ENCODE measurements at regions not wholly inside any gene's neighbourhood (a gene's known extent, or its start where the extent isn't known, plus 50 kb on each side); places are given as distances from the start of the nearest gene placed in this dataset.

DNA sequence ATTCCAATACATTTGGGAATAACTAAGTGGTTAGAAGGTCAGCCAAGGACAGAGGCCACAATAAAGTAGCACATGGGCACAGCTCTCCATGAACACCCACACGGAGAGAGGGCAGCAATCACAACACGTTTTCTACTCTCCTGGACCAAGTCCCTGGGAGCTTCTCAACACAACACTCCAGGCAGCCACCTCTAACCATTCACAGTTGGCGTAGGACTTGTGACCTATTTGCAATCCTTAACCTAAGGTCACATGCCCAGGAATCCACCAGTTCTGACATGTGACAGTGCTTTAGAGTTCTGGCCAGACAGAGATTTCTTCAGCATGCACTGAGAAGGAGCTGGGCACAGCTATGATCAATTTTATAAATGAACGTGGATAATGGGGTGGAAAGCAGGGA, 280.8 kb downstream of the SHQ1 start:
- TF ChIP-seq, protein P1, sequence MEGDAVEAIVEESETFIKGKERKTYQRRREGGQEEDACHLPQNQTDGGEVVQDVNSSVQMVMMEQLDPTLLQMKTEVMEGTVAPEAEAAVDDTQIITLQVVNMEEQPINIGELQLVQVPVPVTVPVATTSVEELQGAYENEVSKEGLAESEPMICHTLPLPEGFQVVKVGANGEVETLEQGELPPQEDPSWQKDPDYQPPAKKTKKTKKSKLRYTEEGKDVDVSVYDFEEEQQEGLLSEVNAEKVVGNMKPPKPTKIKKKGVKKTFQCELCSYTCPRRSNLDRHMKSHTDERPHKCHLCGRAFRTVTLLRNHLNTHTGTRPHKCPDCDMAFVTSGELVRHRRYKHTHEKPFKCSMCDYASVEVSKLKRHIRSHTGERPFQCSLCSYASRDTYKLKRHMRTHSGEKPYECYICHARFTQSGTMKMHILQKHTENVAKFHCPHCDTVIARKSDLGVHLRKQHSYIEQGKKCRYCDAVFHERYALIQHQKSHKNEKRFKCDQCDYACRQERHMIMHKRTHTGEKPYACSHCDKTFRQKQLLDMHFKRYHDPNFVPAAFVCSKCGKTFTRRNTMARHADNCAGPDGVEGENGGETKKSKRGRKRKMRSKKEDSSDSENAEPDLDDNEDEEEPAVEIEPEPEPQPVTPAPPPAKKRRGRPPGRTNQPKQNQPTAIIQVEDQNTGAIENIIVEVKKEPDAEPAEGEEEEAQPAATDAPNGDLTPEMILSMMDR (IDR thresholded peaks at IDR 0.05 in 4 of 5, conservative IDR thresholded peaks at IDR 0.05 in 1 of 5), result no peak
- TF ChIP-seq POLR2A (IDR thresholded peaks at IDR 0.05), result no peak

All from gastrocnemius medialis (tissue), 4 donors.